ENCODE measurements at regions not wholly inside any gene's neighbourhood (a gene's known extent, or its start where the extent isn't known, plus 50 kb on each side); places are given as distances from the start of the nearest gene placed in this dataset.

DNA sequence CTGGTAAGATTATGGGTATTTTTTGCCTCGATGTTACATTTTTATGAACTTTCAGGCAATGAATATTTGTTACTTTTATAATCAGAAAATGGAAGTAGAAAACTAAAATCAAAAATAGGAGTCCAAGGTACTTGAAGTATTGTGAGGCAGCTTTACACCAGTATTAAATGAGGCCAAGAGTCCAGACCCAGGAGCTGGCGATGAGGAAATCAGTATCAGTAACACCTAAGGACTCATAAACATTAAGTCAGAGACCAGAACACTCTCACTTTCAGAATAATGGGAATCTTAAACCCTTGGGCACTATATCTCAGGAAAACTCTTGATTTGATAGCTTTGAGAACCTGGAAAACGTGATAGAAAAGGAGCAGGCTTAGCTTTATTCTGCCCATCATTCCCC is 208.8 kb downstream of the GXYLT1 start:
- Mint-ChIP-seq H3K36me3 (ENCODE audit: low read depth, unreplicated experiment) (no peaks in the 10 kb centered on the region), H3K27me3 (ENCODE audit: unreplicated experiment) (peaks cover 8% of the 10 kb centered on the region)
- DNase-seq (ENCODE audit: low spot score), result no peak

DNA sequence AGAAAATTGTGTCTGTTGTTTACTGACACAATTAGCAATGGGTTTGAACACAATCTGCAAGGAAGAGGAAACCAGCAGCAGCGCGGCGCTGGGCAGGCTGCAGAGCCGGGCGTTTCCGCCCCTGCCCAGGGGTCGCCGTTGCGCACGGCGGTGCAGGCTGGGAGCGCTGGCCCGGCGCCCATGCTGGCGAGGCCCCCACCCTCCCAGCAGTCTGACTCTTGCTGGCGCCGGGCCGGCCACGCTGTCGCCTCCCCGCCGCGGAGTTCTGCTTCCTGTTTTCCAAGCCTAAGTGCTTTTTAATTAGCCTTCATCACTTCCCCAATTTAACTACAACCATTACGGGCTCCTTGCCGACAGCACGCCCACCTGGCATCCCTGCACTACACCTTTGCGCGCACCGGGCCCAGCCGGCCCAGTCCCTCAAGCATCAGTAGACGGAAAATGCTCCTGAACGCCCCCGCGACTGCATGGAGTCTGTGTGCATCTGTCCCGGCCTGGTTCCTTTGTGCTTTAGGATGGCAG is 212.1 kb downstream of the GXYLT1 start:
- H3K27me3 Mint-ChIP-seq (ENCODE audit: unreplicated experiment), result peaks cover 8% of the 10 kb centered on the region

More for the DNA sequence above, 208.8 kb downstream of the GXYLT1 start:
- TF ChIP-seq, protein P1, sequence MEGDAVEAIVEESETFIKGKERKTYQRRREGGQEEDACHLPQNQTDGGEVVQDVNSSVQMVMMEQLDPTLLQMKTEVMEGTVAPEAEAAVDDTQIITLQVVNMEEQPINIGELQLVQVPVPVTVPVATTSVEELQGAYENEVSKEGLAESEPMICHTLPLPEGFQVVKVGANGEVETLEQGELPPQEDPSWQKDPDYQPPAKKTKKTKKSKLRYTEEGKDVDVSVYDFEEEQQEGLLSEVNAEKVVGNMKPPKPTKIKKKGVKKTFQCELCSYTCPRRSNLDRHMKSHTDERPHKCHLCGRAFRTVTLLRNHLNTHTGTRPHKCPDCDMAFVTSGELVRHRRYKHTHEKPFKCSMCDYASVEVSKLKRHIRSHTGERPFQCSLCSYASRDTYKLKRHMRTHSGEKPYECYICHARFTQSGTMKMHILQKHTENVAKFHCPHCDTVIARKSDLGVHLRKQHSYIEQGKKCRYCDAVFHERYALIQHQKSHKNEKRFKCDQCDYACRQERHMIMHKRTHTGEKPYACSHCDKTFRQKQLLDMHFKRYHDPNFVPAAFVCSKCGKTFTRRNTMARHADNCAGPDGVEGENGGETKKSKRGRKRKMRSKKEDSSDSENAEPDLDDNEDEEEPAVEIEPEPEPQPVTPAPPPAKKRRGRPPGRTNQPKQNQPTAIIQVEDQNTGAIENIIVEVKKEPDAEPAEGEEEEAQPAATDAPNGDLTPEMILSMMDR (IDR thresholded peaks at IDR 0.05; ENCODE audit: unreplicated experiment), result no peak
- Mint-ChIP-seq H3K4me3 (ENCODE audit: unreplicated experiment) (no peak overlapping the region), H3K27ac (ENCODE audit: unreplicated experiment) (no peak overlapping the region), H3K4me1 (ENCODE audit: unreplicated experiment) (peaks cover 13% of the 10 kb centered on the region), H3K9me3 (ENCODE audit: unreplicated experiment) (no peaks in the 10 kb centered on the region)

DNA sequence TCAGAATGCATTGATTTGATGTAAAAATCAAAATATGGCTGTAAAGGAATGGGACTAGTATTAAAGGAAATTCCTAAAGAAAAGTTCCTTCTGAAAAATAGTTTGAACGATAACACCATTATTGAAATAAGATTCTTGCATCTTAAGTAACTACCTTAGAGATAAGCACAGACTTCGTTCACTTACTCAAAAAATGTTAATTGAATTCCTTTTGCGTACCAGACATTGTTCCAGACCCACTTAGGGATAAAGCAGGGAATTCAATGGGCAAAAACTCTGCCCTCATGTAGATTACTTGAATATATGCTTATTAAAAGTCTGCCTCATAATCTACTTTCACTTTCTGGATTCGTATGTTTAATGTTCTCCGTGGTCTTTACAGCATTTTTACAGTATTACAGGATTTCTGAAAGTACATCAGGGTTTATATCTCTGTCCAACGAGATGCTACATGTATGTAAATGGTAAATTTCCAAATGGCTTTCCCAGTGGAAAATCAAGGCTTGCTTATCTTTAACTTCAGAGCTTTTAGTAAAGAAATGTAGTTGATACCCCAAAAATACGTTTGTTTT is 213.7 kb downstream of the GXYLT1 start:
- peaks cover 13% of the 10 kb centered on the region for H3K4me1 Mint-ChIP-seq (ENCODE audit: unreplicated experiment)
- no peaks in the 10 kb centered on the region for H3K9me3 Mint-ChIP-seq (ENCODE audit: unreplicated experiment)
- H3K4me3 Mint-ChIP-seq (ENCODE audit: unreplicated experiment), result no peak overlapping the region
- DNase-seq (ENCODE audit: low spot score), result no peak
- H3K27ac Mint-ChIP-seq (ENCODE audit: unreplicated experiment), result no peak overlapping the region
- TF ChIP-seq, protein P1 (IDR thresholded peaks at IDR 0.05; ENCODE audit: unreplicated experiment), result no peak
- no peaks in the 10 kb centered on the region for H3K36me3 Mint-ChIP-seq (ENCODE audit: low read depth, unreplicated experiment)
- H3K27me3 Mint-ChIP-seq (ENCODE audit: unreplicated experiment), result peaks cover 7% of the 10 kb centered on the region

More for the DNA sequence above, 212.1 kb downstream of the GXYLT1 start:
- no peaks in the 10 kb centered on the region for H3K36me3 Mint-ChIP-seq (ENCODE audit: low read depth, unreplicated experiment)
- DNase-seq (ENCODE audit: low spot score), result peak; percentile 75
- TF ChIP-seq, protein P1 (IDR thresholded peaks at IDR 0.05; ENCODE audit: unreplicated experiment), result no peak
- H3K9me3 Mint-ChIP-seq (ENCODE audit: unreplicated experiment), result no peaks in the 10 kb centered on the region
- peaks cover 13% of the 10 kb centered on the region for H3K4me1 Mint-ChIP-seq (ENCODE audit: unreplicated experiment)
- peak overlapping the region; percentile 95 for H3K27ac Mint-ChIP-seq (ENCODE audit: unreplicated experiment)
- H3K4me3 Mint-ChIP-seq (ENCODE audit: unreplicated experiment), result peak overlapping the region; percentile 85

DNA sequence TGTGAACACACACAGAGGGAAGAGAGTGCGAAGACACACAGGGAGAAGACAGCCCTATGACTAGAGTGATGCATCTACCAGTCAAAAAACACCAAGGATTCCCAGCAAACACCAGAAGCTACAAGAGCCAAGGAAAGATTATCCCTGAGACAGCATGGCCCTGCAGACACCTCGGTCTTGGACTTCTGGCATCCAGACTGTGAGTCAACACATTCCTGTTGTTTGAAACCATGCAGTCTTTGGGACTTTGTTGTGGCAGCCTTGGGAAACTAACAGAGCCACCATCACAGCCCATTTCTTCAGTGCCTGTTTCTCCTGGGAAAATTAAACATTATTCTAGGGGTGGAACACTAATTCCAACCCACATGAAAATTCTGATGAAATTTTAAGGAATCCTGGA is 220.6 kb downstream of the GXYLT1 start:
- Mint-ChIP-seq H3K27ac (ENCODE audit: unreplicated experiment) (no peak overlapping the region), H3K4me1 (ENCODE audit: unreplicated experiment) (peaks cover 1% of the 10 kb centered on the region), H3K4me3 (ENCODE audit: unreplicated experiment) (no peak overlapping the region), H3K9me3 (ENCODE audit: unreplicated experiment) (no peaks in the 10 kb centered on the region), H3K27me3 (ENCODE audit: unreplicated experiment) (no peaks in the 10 kb centered on the region), H3K36me3 (ENCODE audit: low read depth, unreplicated experiment) (no peaks in the 10 kb centered on the region)
- no peak for DNase-seq (ENCODE audit: low spot score)
- TF ChIP-seq, protein P1 (IDR thresholded peaks at IDR 0.05; ENCODE audit: unreplicated experiment), result no peak

DNA sequence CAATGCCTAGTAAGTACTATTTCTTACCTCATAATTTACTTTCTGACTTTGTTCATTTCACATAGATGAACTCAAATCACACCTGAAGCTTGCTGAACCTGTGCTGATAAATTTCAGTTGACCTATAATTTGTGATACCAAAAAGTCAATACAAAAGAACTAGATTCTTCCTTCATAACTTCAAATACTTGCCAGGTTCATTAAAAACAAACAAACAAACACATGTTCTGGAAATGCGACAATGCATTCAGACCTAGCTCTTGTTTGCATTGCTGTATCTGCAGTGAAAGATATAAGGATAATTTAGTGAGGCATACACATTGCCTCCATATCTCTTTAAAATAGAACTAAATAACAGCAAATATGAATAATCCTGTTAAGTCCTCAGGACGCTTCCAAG is 221.3 kb downstream of the GXYLT1 start:
- H3K36me3 Mint-ChIP-seq (ENCODE audit: low read depth, unreplicated experiment), result no peaks in the 10 kb centered on the region
- no peak overlapping the region for H3K4me3 Mint-ChIP-seq (ENCODE audit: unreplicated experiment)
- H3K27me3 Mint-ChIP-seq (ENCODE audit: unreplicated experiment), result no peaks in the 10 kb centered on the region
- no peak for DNase-seq (ENCODE audit: low spot score)
- TF ChIP-seq, protein P1 (IDR thresholded peaks at IDR 0.05; ENCODE audit: unreplicated experiment), result no peak
- H3K4me1 Mint-ChIP-seq (ENCODE audit: unreplicated experiment), result peaks cover 3% of the 10 kb centered on the region
- H3K9me3 Mint-ChIP-seq (ENCODE audit: unreplicated experiment), result no peaks in the 10 kb centered on the region
- no peak overlapping the region for H3K27ac Mint-ChIP-seq (ENCODE audit: unreplicated experiment)
